ENCODE measurements at regions not wholly inside any gene's neighbourhood (a gene's known extent, or its start where the extent isn't known, plus 50 kb on each side); places are given as distances from the start of the nearest gene placed in this dataset.
A peak's percentile ranks its signal among the peaks of the same experiment; 100 is the strongest.

DNA sequence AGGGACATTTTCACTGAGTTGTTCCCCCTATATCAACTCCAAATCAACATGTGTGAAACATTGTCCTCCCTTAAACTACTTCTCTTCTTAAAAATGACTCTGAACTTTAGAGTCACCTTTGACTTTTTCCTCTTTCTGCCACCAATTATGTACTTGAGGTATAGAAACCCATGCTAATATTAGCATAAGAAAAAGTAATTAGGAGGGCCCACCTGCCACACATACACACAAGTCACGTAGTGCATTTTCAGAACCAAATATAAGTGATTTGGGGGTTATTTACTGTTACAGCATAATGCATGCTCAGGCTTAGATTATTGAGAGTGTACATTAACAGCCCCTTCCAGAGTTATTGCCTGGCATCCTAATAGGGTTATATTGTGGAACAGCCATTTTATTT is 432.7 kb downstream of the ZIC3 start:
- Histone ChIP-seq H3K4me3 (ENCODE audit: low read length) (no peak overlapping the region), H3K27me3 (ENCODE audit: low read depth, low read length) (no peaks in the 10 kb centered on the region), H3K9ac (ENCODE audit: low read length) (no peak overlapping the region), H2AFZ (ENCODE audit: low read depth, low read length) (no peak overlapping the region), H4K20me1 (ENCODE audit: insufficient read depth, low read length) (no peaks in the 10 kb centered on the region), H3K27ac (ENCODE audit: low read length) (no peak overlapping the region), H3K9me3 (ENCODE audit: insufficient read depth, low read length) (no peaks in the 10 kb centered on the region), H3K36me3 (replicated peaks; ENCODE audit: low read depth, low read length) (no peaks in the 10 kb centered on the region), H3K79me2 (ENCODE audit: low read length) (no peaks in the 10 kb centered on the region), H3K4me1 (ENCODE audit: low read length) (peaks cover 5% of the 10 kb centered on the region; the same call in 1 of the 2 replicates), H3K4me2 (ENCODE audit: low read length) (no peak overlapping the region)
- TF ChIP-seq, protein P1, sequence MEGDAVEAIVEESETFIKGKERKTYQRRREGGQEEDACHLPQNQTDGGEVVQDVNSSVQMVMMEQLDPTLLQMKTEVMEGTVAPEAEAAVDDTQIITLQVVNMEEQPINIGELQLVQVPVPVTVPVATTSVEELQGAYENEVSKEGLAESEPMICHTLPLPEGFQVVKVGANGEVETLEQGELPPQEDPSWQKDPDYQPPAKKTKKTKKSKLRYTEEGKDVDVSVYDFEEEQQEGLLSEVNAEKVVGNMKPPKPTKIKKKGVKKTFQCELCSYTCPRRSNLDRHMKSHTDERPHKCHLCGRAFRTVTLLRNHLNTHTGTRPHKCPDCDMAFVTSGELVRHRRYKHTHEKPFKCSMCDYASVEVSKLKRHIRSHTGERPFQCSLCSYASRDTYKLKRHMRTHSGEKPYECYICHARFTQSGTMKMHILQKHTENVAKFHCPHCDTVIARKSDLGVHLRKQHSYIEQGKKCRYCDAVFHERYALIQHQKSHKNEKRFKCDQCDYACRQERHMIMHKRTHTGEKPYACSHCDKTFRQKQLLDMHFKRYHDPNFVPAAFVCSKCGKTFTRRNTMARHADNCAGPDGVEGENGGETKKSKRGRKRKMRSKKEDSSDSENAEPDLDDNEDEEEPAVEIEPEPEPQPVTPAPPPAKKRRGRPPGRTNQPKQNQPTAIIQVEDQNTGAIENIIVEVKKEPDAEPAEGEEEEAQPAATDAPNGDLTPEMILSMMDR (IDR thresholded peaks at IDR 0.05; ENCODE audit: low read depth, low read length) = no peak
- no peak for TF ChIP-seq EZH2phosphoT487 (IDR thresholded peaks at IDR 0.05; ENCODE audit: low read depth)

DNA sequence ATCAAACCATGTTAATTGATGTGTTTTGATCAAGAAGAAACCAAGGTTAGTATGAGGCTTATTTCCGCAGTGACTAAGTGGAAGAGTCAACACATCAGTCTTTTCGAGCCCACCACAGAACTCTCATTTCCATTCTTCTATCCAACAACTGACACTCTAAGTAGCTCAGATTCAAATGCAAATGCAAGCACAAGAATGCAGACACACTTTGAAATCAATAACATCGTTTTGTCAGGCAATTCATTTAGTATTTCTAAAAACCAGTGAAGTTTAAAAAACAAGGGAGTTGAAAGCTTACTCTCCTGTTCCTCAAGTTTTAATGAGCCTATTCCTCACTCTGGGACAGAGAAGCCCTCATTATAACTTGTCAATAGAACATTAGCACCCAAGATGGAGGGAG is 433.1 kb downstream of the ZIC3 start:
- Histone ChIP-seq H3K27ac (ENCODE audit: low read length) (no peak overlapping the region), H3K4me2 (ENCODE audit: low read length) (no peak overlapping the region), H3K9ac (ENCODE audit: low read length) (no peak overlapping the region)

DNA sequence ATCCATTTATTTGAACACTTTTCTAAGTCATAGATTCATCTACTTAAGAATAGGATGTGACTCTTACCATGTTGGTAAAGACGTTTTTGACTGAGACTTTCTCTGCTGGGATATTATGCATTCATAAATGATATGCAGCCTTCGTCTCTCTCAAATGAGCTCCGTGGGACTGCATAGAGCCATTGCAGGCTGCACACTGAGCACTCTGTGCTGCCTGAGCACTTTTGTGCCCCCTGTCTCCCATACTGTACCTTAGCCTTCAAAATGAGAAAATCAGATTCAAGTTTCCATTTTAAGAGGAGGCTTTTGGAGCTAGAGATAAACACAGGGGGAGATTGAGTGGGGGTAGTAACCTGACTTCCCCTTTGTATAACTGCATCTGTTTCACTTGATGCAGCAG is 433.6 kb downstream of the ZIC3 start:
- TF ChIP-seq EZH2phosphoT487 (IDR thresholded peaks at IDR 0.05; ENCODE audit: low read depth) = no peak
- TF ChIP-seq, protein P1 (IDR thresholded peaks at IDR 0.05; ENCODE audit: low read depth, low read length) = no peak
- peak overlapping the region; percentile 44 for H3K4me2 ChIP-seq (ENCODE audit: low read length)
- H3K27me3 ChIP-seq (ENCODE audit: low read depth, low read length) = no peaks in the 10 kb centered on the region
- H2AFZ ChIP-seq (ENCODE audit: low read depth, low read length) = 0 out of 2 replicates have a peak overlapping the region, but pooled peaks have one; percentile 54
- no peaks in the 10 kb centered on the region for H3K79me2 ChIP-seq (ENCODE audit: low read length)
- H3K4me3 ChIP-seq (ENCODE audit: low read length) = no peak overlapping the region
- no peaks in the 10 kb centered on the region for H3K9me3 ChIP-seq (ENCODE audit: insufficient read depth, low read length)
- no peak overlapping the region for H3K27ac ChIP-seq (ENCODE audit: low read length)
- peaks cover 5% of the 10 kb centered on the region; the same call in 1 of the 2 replicates for H3K4me1 ChIP-seq (ENCODE audit: low read length)
- no peak overlapping the region for H3K9ac ChIP-seq (ENCODE audit: low read length)
- H3K36me3 ChIP-seq (replicated peaks; ENCODE audit: low read depth, low read length) = no peaks in the 10 kb centered on the region
- H4K20me1 ChIP-seq (ENCODE audit: insufficient read depth, low read length) = no peaks in the 10 kb centered on the region

More for the DNA sequence above, 433.1 kb downstream of the ZIC3 start:
- Histone ChIP-seq H4K20me1 (ENCODE audit: insufficient read depth, low read length) (no peaks in the 10 kb centered on the region), H3K36me3 (replicated peaks; ENCODE audit: low read depth, low read length) (no peaks in the 10 kb centered on the region), H3K79me2 (ENCODE audit: low read length) (no peaks in the 10 kb centered on the region), H3K27me3 (ENCODE audit: low read depth, low read length) (no peaks in the 10 kb centered on the region), H3K4me1 (ENCODE audit: low read length) (peaks cover 5% of the 10 kb centered on the region; the same call in 1 of the 2 replicates), H3K9me3 (ENCODE audit: insufficient read depth, low read length) (no peaks in the 10 kb centered on the region), H2AFZ (ENCODE audit: low read depth, low read length) (no peak overlapping the region), H3K4me3 (ENCODE audit: low read length) (no peak overlapping the region)
- TF ChIP-seq, protein P1 (IDR thresholded peaks at IDR 0.05; ENCODE audit: low read depth, low read length) = no peak
- no peak for TF ChIP-seq EZH2phosphoT487 (IDR thresholded peaks at IDR 0.05; ENCODE audit: low read depth)

DNA sequence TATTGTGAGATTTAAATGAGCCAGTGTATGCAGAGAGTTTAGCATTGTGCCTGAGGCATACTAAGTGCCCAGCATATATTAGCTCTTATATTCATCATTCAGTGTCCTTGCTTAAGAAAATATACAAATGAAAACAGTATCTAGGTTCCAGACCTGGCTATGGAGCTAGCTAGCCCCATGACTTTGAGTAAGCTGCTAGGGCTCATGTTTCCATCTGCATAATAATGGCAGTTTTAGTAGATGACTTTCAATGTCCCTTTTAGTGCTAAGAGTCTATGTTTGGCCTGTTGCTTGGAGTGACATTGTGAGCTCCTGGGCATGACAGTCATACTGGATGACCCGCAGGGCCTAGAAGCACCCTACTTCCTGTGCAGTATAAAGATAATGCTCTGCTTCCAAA is 435.3 kb downstream of the ZIC3 start:
- Histone ChIP-seq H3K79me2 (ENCODE audit: low read length) (no peaks in the 10 kb centered on the region), H3K36me3 (replicated peaks; ENCODE audit: low read depth, low read length) (no peaks in the 10 kb centered on the region), H3K4me2 (ENCODE audit: low read length) (no peak overlapping the region), H3K4me1 (ENCODE audit: low read length) (peaks cover 5% of the 10 kb centered on the region; the same call in 1 of the 2 replicates), H3K4me3 (ENCODE audit: low read length) (no peak overlapping the region), H3K27ac (ENCODE audit: low read length) (no peak overlapping the region), H3K9me3 (ENCODE audit: insufficient read depth, low read length) (no peaks in the 10 kb centered on the region), H3K9ac (ENCODE audit: low read length) (no peak overlapping the region), H2AFZ (ENCODE audit: low read depth, low read length) (no peak overlapping the region), H4K20me1 (ENCODE audit: insufficient read depth, low read length) (no peaks in the 10 kb centered on the region), H3K27me3 (ENCODE audit: low read depth, low read length) (no peaks in the 10 kb centered on the region)
- TF ChIP-seq, protein P1 (IDR thresholded peaks at IDR 0.05; ENCODE audit: low read depth, low read length) = no peak
- no peak for TF ChIP-seq EZH2phosphoT487 (IDR thresholded peaks at IDR 0.05; ENCODE audit: low read depth)
